ENCODE measurements at regions not wholly inside any gene's neighbourhood (a gene's known extent, or its start where the extent isn't known, plus 50 kb on each side); places are given as distances from the start of the nearest gene placed in this dataset.
"Not testable (repeated sequence)": the region's sequence is repeated elsewhere in the genome, so short reads cannot be mapped to it uniquely, and the experiment has no call there.

GRCh38 chr3:178137206-178137605 is 399.0 kb upstream of the KCNMB2 start:
- peaks cover 13% of the 10 kb centered on the region for H3K4me1 ChIP-seq (ENCODE audit: control insufficient read depth, insufficient read depth, low read length)
- H3K9me3 ChIP-seq (replicated peaks; ENCODE audit: low read length), result no peaks in the 10 kb centered on the region
- no peak overlapping the region for H3K9ac ChIP-seq (ENCODE audit: low read depth, low read length)
- no peak overlapping the region for H3K4me3 ChIP-seq (ENCODE audit: low read length)
- no peak overlapping the region for H3K4me2 ChIP-seq (ENCODE audit: low read length)
- H3K36me3 ChIP-seq (ENCODE audit: insufficient read depth, low read length), result no peaks in the 10 kb centered on the region
- no peaks in the 10 kb centered on the region for H3K27me3 ChIP-seq (ENCODE audit: control insufficient read depth, insufficient read depth, low read length)

GRCh38 chr3:178137831-178138230 is 398.4 kb upstream of the KCNMB2 start:
- Histone ChIP-seq H3K36me3 (ENCODE audit: insufficient read depth, low read length) (no peaks in the 10 kb centered on the region), H3K9ac (ENCODE audit: low read depth, low read length) (no peak overlapping the region), H3K4me3 (ENCODE audit: low read length) (no peak overlapping the region), H3K9me3 (replicated peaks; ENCODE audit: low read length) (no peaks in the 10 kb centered on the region), H3K4me1 (ENCODE audit: control insufficient read depth, insufficient read depth, low read length) (peaks cover 13% of the 10 kb centered on the region), H3K4me2 (ENCODE audit: low read length) (no peak overlapping the region), H3K27me3 (ENCODE audit: control insufficient read depth, insufficient read depth, low read length) (no peaks in the 10 kb centered on the region)

GRCh38 chr3:178139116-178139515 is 397.1 kb upstream of the KCNMB2 start:
- Histone ChIP-seq H3K4me2 (ENCODE audit: low read length) (no peak overlapping the region), H3K9me3 (replicated peaks; ENCODE audit: low read length) (no peaks in the 10 kb centered on the region), H3K36me3 (ENCODE audit: insufficient read depth, low read length) (no peaks in the 10 kb centered on the region), H3K9ac (ENCODE audit: low read depth, low read length) (no peak overlapping the region), H3K4me1 (ENCODE audit: control insufficient read depth, insufficient read depth, low read length) (peaks cover 13% of the 10 kb centered on the region), H3K27me3 (ENCODE audit: control insufficient read depth, insufficient read depth, low read length) (no peaks in the 10 kb centered on the region), H3K4me3 (ENCODE audit: low read length) (no peak overlapping the region)

GRCh38 chr3:178140531-178141304 is 395.5 kb upstream of the KCNMB2 start:
- Histone ChIP-seq H3K36me3 (ENCODE audit: insufficient read depth, low read length) (no peaks in the 10 kb centered on the region), H3K9me3 (replicated peaks; ENCODE audit: low read length) (no peaks in the 10 kb centered on the region), H3K27me3 (ENCODE audit: control insufficient read depth, insufficient read depth, low read length) (no peaks in the 10 kb centered on the region), H3K9ac (ENCODE audit: low read depth, low read length) (peak overlapping the region; percentile 33), H3K4me1 (ENCODE audit: control insufficient read depth, insufficient read depth, low read length) (peaks cover 13% of the 10 kb centered on the region), H3K4me3 (ENCODE audit: low read length) (no peak overlapping the region), H3K4me2 (ENCODE audit: low read length) (no peak overlapping the region)

GRCh38 chr3:178141305-178141684 is 394.9 kb upstream of the KCNMB2 start:
- not testable (repeated sequence) for H3K36me3 ChIP-seq (ENCODE audit: insufficient read depth, low read length); H3K9ac ChIP-seq (ENCODE audit: low read depth, low read length)

GRCh38 chr3:178146406-178146831 is 389.8 kb upstream of the KCNMB2 start:
- Histone ChIP-seq H3K4me3 (ENCODE audit: low read length) (no peak overlapping the region), H3K27me3 (ENCODE audit: control insufficient read depth, insufficient read depth, low read length) (no peaks in the 10 kb centered on the region), H3K36me3 (ENCODE audit: insufficient read depth, low read length) (no peaks in the 10 kb centered on the region), H3K4me1 (ENCODE audit: control insufficient read depth, insufficient read depth, low read length) (no peaks in the 10 kb centered on the region), H3K9ac (ENCODE audit: low read depth, low read length) (no peak overlapping the region), H3K4me2 (ENCODE audit: low read length) (no peak overlapping the region), H3K9me3 (replicated peaks; ENCODE audit: low read length) (no peaks in the 10 kb centered on the region)

More at GRCh38 chr3:178141305-178141684, 394.9 kb upstream of the KCNMB2 start:
- H3K27me3 ChIP-seq (ENCODE audit: control insufficient read depth, insufficient read depth, low read length); H3K4me3 ChIP-seq (ENCODE audit: low read length); H3K9me3 ChIP-seq (replicated peaks; ENCODE audit: low read length); H3K4me2 ChIP-seq (ENCODE audit: low read length): not testable (repeated sequence)
- peaks cover 13% of the 10 kb centered on the region for H3K4me1 ChIP-seq (ENCODE audit: control insufficient read depth, insufficient read depth, low read length)

GRCh38 chr3:178147001-178147400 is 389.2 kb upstream of the KCNMB2 start:
- Histone ChIP-seq H3K27me3 (ENCODE audit: control insufficient read depth, insufficient read depth, low read length) (no peaks in the 10 kb centered on the region), H3K4me1 (ENCODE audit: control insufficient read depth, insufficient read depth, low read length) (no peaks in the 10 kb centered on the region), H3K9ac (ENCODE audit: low read depth, low read length) (no peak overlapping the region), H3K4me3 (ENCODE audit: low read length) (no peak overlapping the region), H3K9me3 (replicated peaks; ENCODE audit: low read length) (no peaks in the 10 kb centered on the region), H3K36me3 (ENCODE audit: insufficient read depth, low read length) (no peaks in the 10 kb centered on the region), H3K4me2 (ENCODE audit: low read length) (no peak overlapping the region)

GRCh38 chr3:178152031-178152806 is 384.0 kb upstream of the KCNMB2 start:
- no peak overlapping the region for H3K4me2 ChIP-seq (ENCODE audit: low read length)
- H3K9me3 ChIP-seq (replicated peaks; ENCODE audit: low read length), result no peaks in the 10 kb centered on the region
- no peaks in the 10 kb centered on the region for H3K27me3 ChIP-seq (ENCODE audit: control insufficient read depth, insufficient read depth, low read length)
- H3K9ac ChIP-seq (ENCODE audit: low read depth, low read length), result no peak overlapping the region
- H3K4me3 ChIP-seq (ENCODE audit: low read length), result no peak overlapping the region
- H3K36me3 ChIP-seq (ENCODE audit: insufficient read depth, low read length), result no peaks in the 10 kb centered on the region
- H3K4me1 ChIP-seq (ENCODE audit: control insufficient read depth, insufficient read depth, low read length), result no peaks in the 10 kb centered on the region

GRCh38 chr3:178152988-178153387 is 383.2 kb upstream of the KCNMB2 start:
- Histone ChIP-seq H3K9me3 (replicated peaks; ENCODE audit: low read length) (no peaks in the 10 kb centered on the region), H3K9ac (ENCODE audit: low read depth, low read length) (no peak overlapping the region), H3K4me1 (ENCODE audit: control insufficient read depth, insufficient read depth, low read length) (no peaks in the 10 kb centered on the region), H3K4me2 (ENCODE audit: low read length) (no peak overlapping the region), H3K36me3 (ENCODE audit: insufficient read depth, low read length) (no peaks in the 10 kb centered on the region), H3K27me3 (ENCODE audit: control insufficient read depth, insufficient read depth, low read length) (no peaks in the 10 kb centered on the region), H3K4me3 (ENCODE audit: low read length) (no peak overlapping the region)

- Histone ChIP-seq H3K36me3 (ENCODE audit: insufficient read depth, low read length) (no peaks in the 10 kb centered on the region), H3K27me3 (ENCODE audit: control insufficient read depth, insufficient read depth, low read length) (no peaks in the 10 kb centered on the region), H3K9ac (ENCODE audit: low read depth, low read length) (no peak overlapping the region), H3K4me1 (ENCODE audit: control insufficient read depth, insufficient read depth, low read length) (no peaks in the 10 kb centered on the region), H3K4me2 (ENCODE audit: low read length) (no peak overlapping the region), H3K9me3 (replicated peaks; ENCODE audit: low read length) (no peaks in the 10 kb centered on the region), H3K4me3 (ENCODE audit: low read length) (no peak overlapping the region)
Observed at GRCh38 chr3:178155521-178155920, 380.7 kb upstream of the KCNMB2 start.

- Histone ChIP-seq H3K4me2 (ENCODE audit: low read length) (no peak overlapping the region), H3K9ac (ENCODE audit: low read depth, low read length) (no peak overlapping the region), H3K9me3 (replicated peaks; ENCODE audit: low read length) (no peaks in the 10 kb centered on the region), H3K4me1 (ENCODE audit: control insufficient read depth, insufficient read depth, low read length) (no peaks in the 10 kb centered on the region), H3K27me3 (ENCODE audit: control insufficient read depth, insufficient read depth, low read length) (no peaks in the 10 kb centered on the region), H3K36me3 (ENCODE audit: insufficient read depth, low read length) (no peaks in the 10 kb centered on the region), H3K4me3 (ENCODE audit: low read length) (no peak overlapping the region)
Observed at GRCh38 chr3:178156301-178156700, 379.9 kb upstream of the KCNMB2 start.
